PC-9 (cell line): ENCODE measurements at regions not wholly inside any gene's neighbourhood (a gene's known extent, or its start where the extent isn't known, plus 50 kb on each side); places are given as distances from the start of the nearest gene placed in this dataset.

ENCODE experiments used
- EZH2 ChIP-seq: fragments of 200-600 bp; sonication (generic); IDR thresholded peaks from 2 replicates; pipeline ENCODE4 v1.8.0; 2017; ENCODE audit warnings: antibody characterized with exemption, low read depth
- TF ChIP-seq, protein P1 (sequence below): fragments of 200-600 bp; sonication (generic); conservative IDR thresholded peaks from 2 replicates; pipeline ENCODE4 v1.6.1; 2017; ENCODE audit warnings: mixed run types, antibody characterized with exemption, mild to moderate bottlenecking, moderate library complexity

DNA sequence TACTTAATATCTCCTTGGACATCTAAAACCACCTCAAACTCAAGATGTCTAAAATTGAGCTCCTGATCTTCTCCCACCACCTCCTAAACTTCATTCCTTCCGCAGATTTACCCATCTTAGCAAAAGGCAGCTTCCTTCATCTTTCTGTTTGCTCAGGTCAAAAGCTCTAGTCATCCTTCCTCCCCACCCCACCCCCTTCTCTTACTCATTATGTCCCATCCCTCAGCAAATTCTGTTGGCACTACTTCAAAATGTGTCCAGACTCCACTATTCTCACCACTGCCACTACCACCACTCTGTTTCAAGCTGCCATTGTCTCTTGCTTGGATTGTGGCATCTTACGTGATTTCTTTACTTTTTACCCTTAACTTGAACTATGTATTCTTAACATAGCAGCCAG, 59.2 kb upstream of the ZDHHC17 start:
- TF ChIP-seq, protein P1, sequence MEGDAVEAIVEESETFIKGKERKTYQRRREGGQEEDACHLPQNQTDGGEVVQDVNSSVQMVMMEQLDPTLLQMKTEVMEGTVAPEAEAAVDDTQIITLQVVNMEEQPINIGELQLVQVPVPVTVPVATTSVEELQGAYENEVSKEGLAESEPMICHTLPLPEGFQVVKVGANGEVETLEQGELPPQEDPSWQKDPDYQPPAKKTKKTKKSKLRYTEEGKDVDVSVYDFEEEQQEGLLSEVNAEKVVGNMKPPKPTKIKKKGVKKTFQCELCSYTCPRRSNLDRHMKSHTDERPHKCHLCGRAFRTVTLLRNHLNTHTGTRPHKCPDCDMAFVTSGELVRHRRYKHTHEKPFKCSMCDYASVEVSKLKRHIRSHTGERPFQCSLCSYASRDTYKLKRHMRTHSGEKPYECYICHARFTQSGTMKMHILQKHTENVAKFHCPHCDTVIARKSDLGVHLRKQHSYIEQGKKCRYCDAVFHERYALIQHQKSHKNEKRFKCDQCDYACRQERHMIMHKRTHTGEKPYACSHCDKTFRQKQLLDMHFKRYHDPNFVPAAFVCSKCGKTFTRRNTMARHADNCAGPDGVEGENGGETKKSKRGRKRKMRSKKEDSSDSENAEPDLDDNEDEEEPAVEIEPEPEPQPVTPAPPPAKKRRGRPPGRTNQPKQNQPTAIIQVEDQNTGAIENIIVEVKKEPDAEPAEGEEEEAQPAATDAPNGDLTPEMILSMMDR: no peak
- TF ChIP-seq EZH2: no peak
